ENCODE measurements at regions not wholly inside any gene's neighbourhood (a gene's known extent, or its start where the extent isn't known, plus 50 kb on each side); places are given as distances from the start of the nearest gene placed in this dataset.

- Histone ChIP-seq H3K27me3 (ENCODE audit: insufficient read depth, low read depth) (no peaks in the 10 kb centered on the region), H3F3A (ENCODE audit: insufficient read depth, low read depth) (no peaks in the 10 kb centered on the region; the same call in 1 of the 2 replicates), H3K9me3 (ENCODE audit: insufficient read depth, low read depth) (peaks cover 4% of the 10 kb centered on the region; the same call in 1 of the 2 replicates), H2AFZ (no peak overlapping the region), H3K4me1 (replicated peaks; ENCODE audit: insufficient read depth) (peaks cover under 1% of the 10 kb centered on the region; the same call in 1 of the 2 replicates), H4K20me1 (ENCODE audit: insufficient read depth) (no peaks in the 10 kb centered on the region), H3K4me3 (no peak overlapping the region), H3K4me2 (no peak overlapping the region), H3K27ac (no peak overlapping the region), H3K9me2 (ENCODE audit: insufficient read depth) (no peaks in the 10 kb centered on the region), H3K36me3 (ENCODE audit: low read depth) (no peaks in the 10 kb centered on the region), H3K79me2 (ENCODE audit: low read depth) (no peaks in the 10 kb centered on the region)
- TF ChIP-seq CTCF (conservative IDR thresholded peaks at IDR 0.05), result no peak
- TF ChIP-seq EZH2 (IDR thresholded peaks at IDR 0.05; ENCODE audit: low read depth), result no peak
- BruUV-seq (replicated peaks), result no TSS peak
- POLR2A ChIA-PET (ENCODE audit: unreplicated experiment), result no interaction called here
- DNase-seq, result no peak
- intact Hi-C loops (cut with micrococcal nuclease; ENCODE audit: unreplicated experiment), result no loop called here
- CTCF ChIA-PET, result no interaction called here
Measured at GRCh38 chr10:4719671-4720070, 106.3 kb upstream of the AKR1E2 start.

DNA sequence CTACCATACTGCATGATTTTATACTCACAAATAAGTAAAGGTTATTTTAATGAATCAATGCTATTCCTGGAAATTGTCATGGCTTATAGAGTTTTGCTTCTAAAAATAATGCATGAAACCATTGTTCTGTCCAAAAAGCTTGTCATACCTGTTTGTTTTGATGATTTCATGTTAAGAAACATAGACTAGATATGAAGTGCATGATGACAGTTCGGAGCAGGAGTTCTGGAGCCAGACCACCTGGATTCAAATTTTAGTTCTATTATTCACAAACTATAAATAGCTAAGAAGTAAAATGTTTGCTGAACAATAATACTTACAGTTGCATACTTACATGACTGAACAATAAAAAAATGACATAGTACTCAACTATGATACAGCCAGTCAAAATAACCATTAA lies 107.0 kb upstream of the AKR1E2 start:
- no peak overlapping the region for H2AFZ ChIP-seq
- H3K4me2 ChIP-seq, result no peak overlapping the region
- no peaks in the 10 kb centered on the region; the same call in 1 of the 2 replicates for H3K4me1 ChIP-seq (replicated peaks; ENCODE audit: insufficient read depth)
- no peaks in the 10 kb centered on the region for H3K36me3 ChIP-seq (ENCODE audit: low read depth)
- ChIA-PET POLR2A (ENCODE audit: unreplicated experiment) (no interaction called here), CTCF (no interaction called here)
- H4K20me1 ChIP-seq (ENCODE audit: insufficient read depth), result no peaks in the 10 kb centered on the region
- no peaks in the 10 kb centered on the region for H3K79me2 ChIP-seq (ENCODE audit: low read depth)
- no peak overlapping the region for H3K27ac ChIP-seq
- DNase-seq, result no peak
- H3K9me2 ChIP-seq (ENCODE audit: insufficient read depth), result no peaks in the 10 kb centered on the region
- TF ChIP-seq CTCF (conservative IDR thresholded peaks at IDR 0.05), result no peak
- TF ChIP-seq EZH2 (IDR thresholded peaks at IDR 0.05; ENCODE audit: low read depth), result no peak
- H3K27me3 ChIP-seq (ENCODE audit: insufficient read depth, low read depth), result no peaks in the 10 kb centered on the region
- peaks cover 4% of the 10 kb centered on the region; the same call in 1 of the 2 replicates for H3K9me3 ChIP-seq (ENCODE audit: insufficient read depth, low read depth)
- H3F3A ChIP-seq (ENCODE audit: insufficient read depth, low read depth), result no peaks in the 10 kb centered on the region; the same call in 1 of the 2 replicates
- BruUV-seq (replicated peaks), result no TSS peak
- intact Hi-C loops (cut with micrococcal nuclease; ENCODE audit: unreplicated experiment), result no loop called here
- no peak overlapping the region for H3K4me3 ChIP-seq

GRCh38 chr10:4718544-4718943 lies 107.5 kb upstream of the AKR1E2 start:
- POLR2A ChIA-PET (ENCODE audit: unreplicated experiment), result no interaction called here

More at GRCh38 chr10:4718544-4718943, 107.5 kb upstream of the AKR1E2 start:
- no peaks in the 10 kb centered on the region; the same call in 1 of the 2 replicates for H3K4me1 ChIP-seq (replicated peaks; ENCODE audit: insufficient read depth)
- TF ChIP-seq CTCF (conservative IDR thresholded peaks at IDR 0.05) (no peak), EZH2 (IDR thresholded peaks at IDR 0.05; ENCODE audit: low read depth) (no peak)
- no peaks in the 10 kb centered on the region for H3K9me2 ChIP-seq (ENCODE audit: insufficient read depth)
- CTCF ChIA-PET, result no interaction called here
- no peak overlapping the region for H2AFZ ChIP-seq
- no peak overlapping the region for H3K27ac ChIP-seq
- no peaks in the 10 kb centered on the region; the same call in 1 of the 2 replicates for H3F3A ChIP-seq (ENCODE audit: insufficient read depth, low read depth)
- no peaks in the 10 kb centered on the region for H3K36me3 ChIP-seq (ENCODE audit: low read depth)
- no peak overlapping the region for H3K4me3 ChIP-seq
- DNase-seq, result no peak
- H3K9me3 ChIP-seq (ENCODE audit: insufficient read depth, low read depth), result peaks cover 4% of the 10 kb centered on the region; the same call in 1 of the 2 replicates
- no peak overlapping the region for H3K4me2 ChIP-seq
- no peaks in the 10 kb centered on the region for H3K79me2 ChIP-seq (ENCODE audit: low read depth)
- intact Hi-C loops (cut with micrococcal nuclease; ENCODE audit: unreplicated experiment), result no loop called here
- no TSS peak for BruUV-seq (replicated peaks)
- H4K20me1 ChIP-seq (ENCODE audit: insufficient read depth), result no peaks in the 10 kb centered on the region
- no peaks in the 10 kb centered on the region for H3K27me3 ChIP-seq (ENCODE audit: insufficient read depth, low read depth)
